ENCODE measurements at regions not wholly inside any gene's neighbourhood (a gene's known extent, or its start where the extent isn't known, plus 50 kb on each side); places are given as distances from the start of the nearest gene placed in this dataset.

DNA sequence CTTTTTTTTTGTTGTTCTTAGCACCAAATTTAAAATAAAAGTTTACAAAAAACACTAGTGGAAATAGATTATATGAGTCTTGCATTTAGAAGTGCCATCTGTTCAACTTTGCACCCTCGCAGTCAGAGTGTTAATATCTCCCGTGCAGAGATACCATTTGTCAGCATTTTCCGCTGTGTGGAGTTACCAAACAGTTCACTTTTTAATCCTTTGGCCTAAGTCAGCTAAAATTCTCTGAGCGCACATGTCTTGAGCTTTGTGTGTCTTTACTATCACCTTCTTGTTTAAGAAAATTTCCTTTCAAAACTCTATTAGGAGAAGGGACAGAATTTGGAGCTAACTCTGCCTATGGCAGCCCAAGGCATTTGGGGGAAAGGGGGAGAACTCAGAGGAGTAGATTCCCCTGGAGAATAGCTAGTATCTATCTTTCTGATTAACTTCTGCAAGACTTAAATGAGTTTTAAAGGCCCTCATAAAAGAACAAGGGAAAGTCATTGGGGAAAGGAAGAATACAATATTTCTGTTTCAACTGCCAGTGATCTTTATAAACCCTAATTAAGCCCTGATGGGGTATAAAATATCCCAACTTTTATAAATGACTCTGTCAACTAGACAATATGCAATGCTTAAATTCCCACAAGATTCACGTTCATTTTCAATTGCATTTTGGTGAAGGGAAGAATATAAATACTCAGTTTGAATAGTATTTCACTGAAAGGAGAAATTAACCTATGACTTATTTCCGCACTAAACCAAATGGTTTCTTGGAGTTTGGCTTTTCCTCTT is 114.9 kb upstream of the RAB11FIP2 start:
- TF ChIP-seq, protein P1, sequence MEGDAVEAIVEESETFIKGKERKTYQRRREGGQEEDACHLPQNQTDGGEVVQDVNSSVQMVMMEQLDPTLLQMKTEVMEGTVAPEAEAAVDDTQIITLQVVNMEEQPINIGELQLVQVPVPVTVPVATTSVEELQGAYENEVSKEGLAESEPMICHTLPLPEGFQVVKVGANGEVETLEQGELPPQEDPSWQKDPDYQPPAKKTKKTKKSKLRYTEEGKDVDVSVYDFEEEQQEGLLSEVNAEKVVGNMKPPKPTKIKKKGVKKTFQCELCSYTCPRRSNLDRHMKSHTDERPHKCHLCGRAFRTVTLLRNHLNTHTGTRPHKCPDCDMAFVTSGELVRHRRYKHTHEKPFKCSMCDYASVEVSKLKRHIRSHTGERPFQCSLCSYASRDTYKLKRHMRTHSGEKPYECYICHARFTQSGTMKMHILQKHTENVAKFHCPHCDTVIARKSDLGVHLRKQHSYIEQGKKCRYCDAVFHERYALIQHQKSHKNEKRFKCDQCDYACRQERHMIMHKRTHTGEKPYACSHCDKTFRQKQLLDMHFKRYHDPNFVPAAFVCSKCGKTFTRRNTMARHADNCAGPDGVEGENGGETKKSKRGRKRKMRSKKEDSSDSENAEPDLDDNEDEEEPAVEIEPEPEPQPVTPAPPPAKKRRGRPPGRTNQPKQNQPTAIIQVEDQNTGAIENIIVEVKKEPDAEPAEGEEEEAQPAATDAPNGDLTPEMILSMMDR (IDR thresholded peaks at IDR 0.05; ENCODE audit: low read depth, low read length, missing control alignments): no peak
- DNase-seq (ENCODE audit: low read depth): no peak
- no peak overlapping the region for H3K4me3 ChIP-seq (ENCODE audit: low read depth, low read length)

DNA sequence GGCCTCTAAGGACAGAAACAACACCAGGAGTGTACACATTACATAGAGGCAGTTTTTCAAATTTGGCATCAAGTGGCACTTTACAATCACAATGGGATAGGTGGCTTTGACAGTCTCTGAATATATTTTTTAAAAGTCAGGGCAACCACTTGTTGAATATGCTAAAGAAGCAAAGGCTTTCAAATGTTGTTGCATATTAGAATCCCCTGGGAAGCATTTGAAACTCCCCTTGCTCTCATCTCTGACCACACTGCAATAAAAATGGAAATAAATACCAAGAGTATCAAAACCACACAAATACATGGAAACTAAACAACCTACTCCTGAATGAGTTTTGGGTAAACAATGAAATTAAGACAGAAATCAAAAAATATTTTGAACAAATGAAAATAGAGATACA is 106.5 kb upstream of the RAB11FIP2 start:
- TF ChIP-seq, protein P1 (IDR thresholded peaks at IDR 0.05; ENCODE audit: low read depth, low read length, missing control alignments): no peak
- no peak overlapping the region for H3K4me3 ChIP-seq (ENCODE audit: low read depth, low read length)
- no peak for DNase-seq (ENCODE audit: low read depth)

DNA sequence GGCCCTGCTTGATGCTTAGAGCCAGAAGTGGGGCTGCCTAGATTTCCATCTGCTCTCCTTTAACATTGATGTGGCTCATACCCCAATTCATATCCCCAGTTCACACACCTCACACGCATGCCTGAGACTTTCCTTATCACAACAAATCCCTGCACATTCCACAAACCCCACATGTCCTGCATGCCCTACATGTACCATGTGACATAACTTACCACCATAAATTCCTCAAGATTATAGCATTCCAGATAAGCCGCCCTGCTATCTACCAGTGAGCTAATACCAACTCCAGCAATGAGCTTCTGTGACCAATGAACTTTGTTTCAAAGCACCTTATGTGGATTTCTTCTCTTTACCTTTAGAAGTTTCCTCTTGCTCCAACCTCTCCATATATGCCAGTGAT is 104.7 kb upstream of the RAB11FIP2 start:
- TF ChIP-seq, protein P1 (IDR thresholded peaks at IDR 0.05; ENCODE audit: low read depth, low read length, missing control alignments): no peak
- H3K4me3 ChIP-seq (ENCODE audit: low read depth, low read length): no peak overlapping the region
- DNase-seq (ENCODE audit: low read depth): no peak

DNA sequence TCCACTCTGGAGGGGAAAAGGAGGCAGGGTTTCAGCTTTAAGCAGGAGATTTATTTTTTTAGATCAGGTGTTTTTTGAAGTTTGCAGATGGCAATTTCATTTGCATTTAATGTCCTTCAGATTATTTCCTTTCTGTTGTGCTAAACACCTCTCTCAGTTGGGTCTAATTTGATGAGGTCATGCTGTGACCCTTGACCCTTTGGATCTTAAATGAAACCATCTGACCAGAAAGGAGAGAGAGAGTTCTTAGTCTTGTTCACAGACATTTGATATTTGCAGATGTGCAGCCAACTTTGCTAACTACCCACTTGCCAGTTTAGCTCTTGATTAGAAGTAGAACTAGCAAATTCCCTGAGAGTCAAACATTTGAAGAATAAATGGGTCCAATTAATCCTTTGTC is 101.5 kb upstream of the RAB11FIP2 start:
- H3K4me3 ChIP-seq (ENCODE audit: low read depth, low read length): no peak overlapping the region
- TF ChIP-seq, protein P1 (IDR thresholded peaks at IDR 0.05; ENCODE audit: low read depth, low read length, missing control alignments): no peak
- DNase-seq (ENCODE audit: low read depth): no peak

DNA sequence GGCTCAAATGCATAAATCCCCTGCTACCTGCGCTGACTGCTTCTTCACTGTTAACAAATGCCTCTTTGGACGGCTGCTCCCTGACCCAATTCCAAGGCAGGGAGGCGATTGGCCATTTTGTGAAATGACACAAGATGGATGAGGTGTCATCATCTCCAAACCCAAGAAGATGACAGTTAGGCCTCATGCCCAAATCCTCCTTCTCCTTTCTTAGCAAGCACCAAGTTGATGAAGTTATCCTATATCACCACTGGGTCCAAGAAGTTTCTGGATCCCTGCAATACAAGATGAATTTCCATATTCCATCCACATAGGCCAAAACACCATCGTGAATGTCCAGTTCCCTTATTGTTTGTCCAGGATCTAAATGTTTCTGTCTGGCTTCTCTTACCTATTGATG is 98.5 kb upstream of the RAB11FIP2 start:
- H3K4me3 ChIP-seq (ENCODE audit: low read depth, low read length): no peak overlapping the region
- TF ChIP-seq, protein P1 (IDR thresholded peaks at IDR 0.05; ENCODE audit: low read depth, low read length, missing control alignments): no peak
- DNase-seq (ENCODE audit: low read depth): no peak

DNA sequence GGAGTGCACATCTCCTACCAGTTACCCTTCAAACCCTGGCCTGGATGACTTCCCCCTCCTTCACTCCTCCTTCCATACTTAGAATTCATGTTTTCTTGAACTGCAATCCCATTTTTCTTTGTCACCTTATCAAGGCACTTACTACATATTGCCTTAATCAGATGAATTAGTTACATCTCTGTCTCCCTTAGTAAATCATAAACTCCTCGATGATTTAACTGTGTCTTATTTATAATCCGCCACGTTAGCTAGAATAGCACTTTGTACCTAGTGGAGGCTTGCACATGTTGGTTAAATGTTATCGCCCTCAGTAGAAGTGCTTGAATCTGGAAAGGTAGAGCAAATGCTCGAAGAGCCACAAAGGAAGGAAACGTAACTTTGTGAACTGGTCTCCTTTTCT is 94.7 kb upstream of the RAB11FIP2 start:
- TF ChIP-seq, protein P1 (IDR thresholded peaks at IDR 0.05; ENCODE audit: low read depth, low read length, missing control alignments): no peak
- H3K4me3 ChIP-seq (ENCODE audit: low read depth, low read length): no peak overlapping the region
- no peak for DNase-seq (ENCODE audit: low read depth)

DNA sequence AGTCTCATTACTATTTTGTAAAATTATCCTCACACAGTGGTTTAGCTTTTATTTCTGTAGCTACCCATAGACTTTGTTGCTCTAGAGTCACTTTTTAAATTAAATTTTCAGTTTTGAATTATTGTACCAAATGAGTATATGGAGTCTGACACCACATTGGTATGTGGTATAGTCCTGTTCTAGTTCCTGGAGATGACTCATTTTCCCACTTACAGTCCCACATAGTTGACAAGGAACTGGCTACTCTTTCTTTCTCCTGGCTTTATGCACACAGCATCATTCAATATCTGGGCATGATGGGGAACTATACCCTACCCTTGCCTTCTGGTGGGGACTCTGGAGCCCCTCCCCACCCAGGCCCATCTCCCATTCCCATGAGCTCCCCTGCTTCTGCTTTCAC is 92.6 kb upstream of the RAB11FIP2 start:
- DNase-seq (ENCODE audit: low read depth): no peak
- no peak overlapping the region for H3K4me3 ChIP-seq (ENCODE audit: low read depth, low read length)
- TF ChIP-seq, protein P1 (IDR thresholded peaks at IDR 0.05; ENCODE audit: low read depth, low read length, missing control alignments): no peak
